Esophagus squamous epithelium (tissue), 4 donors: ENCODE measurements at regions not wholly inside any gene's neighbourhood (a gene's known extent, or its start where the extent isn't known, plus 50 kb on each side); places are given as distances from the start of the nearest gene placed in this dataset.

Source experiments
- POLR2A ChIP-seq, 4 donors: fragments of 450-650 bp; IDR thresholded peaks; one replicate each; pipeline ENCODE4 v1.6.1; 2017; ENCODE audit warnings: antibody characterized with exemption in 4 of 4, mild to moderate bottlenecking in 4 of 4, moderate library complexity in 3 of 4
- TF ChIP-seq, protein P1 (sequence below), 6 experiments: fragments of 450-650 bp in 4 of 6; fragments of 200-600 bp in 2 of 6; sonication (generic) in 2 of 6; IDR thresholded peaks; one replicate each; pipeline ENCODE4 v1.5.1; 2016 to 2019; ENCODE audit warnings: antibody characterized with exemption in 6 of 6, mild to moderate bottlenecking in 4 of 6, moderate library complexity in 4 of 6

DNA sequence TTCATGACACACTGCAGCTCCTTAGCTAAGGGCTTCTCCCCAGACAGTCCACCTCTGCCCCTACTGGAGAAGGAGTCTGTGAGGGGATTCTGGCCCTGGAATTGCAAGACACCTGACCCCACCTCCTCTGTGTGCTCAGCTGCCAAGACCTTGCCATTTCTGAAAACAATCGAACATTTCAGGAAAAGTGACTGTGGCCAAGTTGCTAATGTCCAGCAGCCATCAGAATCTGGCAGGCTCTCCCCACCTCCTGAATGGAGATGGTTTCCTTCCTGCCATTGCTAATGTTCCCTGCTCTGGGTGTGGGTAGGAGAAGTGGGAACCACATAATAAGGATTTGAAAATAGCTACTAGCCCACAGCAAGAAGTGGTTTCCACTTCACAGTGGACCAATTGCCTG is 127.2 kb upstream of the ALX4 start:
- TF ChIP-seq, protein P1, sequence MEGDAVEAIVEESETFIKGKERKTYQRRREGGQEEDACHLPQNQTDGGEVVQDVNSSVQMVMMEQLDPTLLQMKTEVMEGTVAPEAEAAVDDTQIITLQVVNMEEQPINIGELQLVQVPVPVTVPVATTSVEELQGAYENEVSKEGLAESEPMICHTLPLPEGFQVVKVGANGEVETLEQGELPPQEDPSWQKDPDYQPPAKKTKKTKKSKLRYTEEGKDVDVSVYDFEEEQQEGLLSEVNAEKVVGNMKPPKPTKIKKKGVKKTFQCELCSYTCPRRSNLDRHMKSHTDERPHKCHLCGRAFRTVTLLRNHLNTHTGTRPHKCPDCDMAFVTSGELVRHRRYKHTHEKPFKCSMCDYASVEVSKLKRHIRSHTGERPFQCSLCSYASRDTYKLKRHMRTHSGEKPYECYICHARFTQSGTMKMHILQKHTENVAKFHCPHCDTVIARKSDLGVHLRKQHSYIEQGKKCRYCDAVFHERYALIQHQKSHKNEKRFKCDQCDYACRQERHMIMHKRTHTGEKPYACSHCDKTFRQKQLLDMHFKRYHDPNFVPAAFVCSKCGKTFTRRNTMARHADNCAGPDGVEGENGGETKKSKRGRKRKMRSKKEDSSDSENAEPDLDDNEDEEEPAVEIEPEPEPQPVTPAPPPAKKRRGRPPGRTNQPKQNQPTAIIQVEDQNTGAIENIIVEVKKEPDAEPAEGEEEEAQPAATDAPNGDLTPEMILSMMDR (IDR thresholded peaks at IDR 0.05), result no peak
- no peak for TF ChIP-seq POLR2A (IDR thresholded peaks at IDR 0.05)
